DMS153 treated with DMSO at 0.1 percent for 48 hours (cell line): ENCODE measurements at regions not wholly inside any gene's neighbourhood (a gene's known extent, or its start where the extent isn't known, plus 50 kb on each side); places are given as distances from the start of the nearest gene placed in this dataset.

Experiments
- DNase-seq: peaks from one replicate; lab custom pipeline; 2025; ENCODE audit not compliant: unreplicated experiment; lab: John Stamatoyannopoulos, UW

GRCh38 chr4:79034544-79034943 lies 95.3 kb upstream of the PAQR3 start:
- no peak for DNase-seq

- DNase-seq = no peak
Observed at GRCh38 chr4:79030973-79031372, 91.7 kb upstream of the PAQR3 start.

GRCh38 chr4:79027656-79028055 lies 88.4 kb upstream of the PAQR3 start:
- DNase-seq = no peak

GRCh38 chr4:79025170-79025569 lies 85.9 kb upstream of the PAQR3 start:
- DNase-seq = no peak

- DNase-seq = no peak
Observed at GRCh38 chr4:79023799-79024770, 84.8 kb upstream of the PAQR3 start.

GRCh38 chr4:79022529-79022928 lies 83.3 kb upstream of the PAQR3 start:
- DNase-seq = no peak

- no peak for DNase-seq
Observed at GRCh38 chr4:79017481-79017880, 78.2 kb upstream of the PAQR3 start.

GRCh38 chr4:79016878-79017277 lies 77.6 kb upstream of the PAQR3 start:
- DNase-seq = no peak

- no peak for DNase-seq
Observed at GRCh38 chr4:79015411-79015810, 76.2 kb upstream of the PAQR3 start.

GRCh38 chr4:79014230-79014629 lies 75.0 kb upstream of the PAQR3 start:
- DNase-seq = no peak

GRCh38 chr4:79013756-79014155 lies 74.5 kb upstream of the PAQR3 start:
- no peak for DNase-seq

GRCh38 chr4:78990938-78991810 lies 51.9 kb upstream of the PAQR3 start:
- DNase-seq = no peak

- DNase-seq = no peak
Observed at GRCh38 chr4:78989697-78990270, 50.5 kb upstream of the PAQR3 start.
